Kidney epithelial cell (primary cell): ENCODE measurements at regions not wholly inside any gene's neighbourhood (a gene's known extent, or its start where the extent isn't known, plus 50 kb on each side); places are given as distances from the start of the nearest gene placed in this dataset.

Experiments
- DNase-seq: peaks from one replicate; pipeline ENCODE4 v3.0.0-alpha.2; 2010; ENCODE audit warnings: low read depth
- H3K27me3 ChIP-seq: 2 replicates; pipeline ENCODE4 v1.6.0; 2011; ENCODE audit warnings: low read length; ENCODE audit not compliant: control insufficient read depth, insufficient read depth
- H3K36me3 ChIP-seq: 2 replicates; pipeline ENCODE4 v1.5.1; 2011; ENCODE audit warnings: low read length; ENCODE audit not compliant: control insufficient read depth, insufficient read depth
- H3K4me3 ChIP-seq: 2 replicates; pipeline ENCODE4 v1.5.1; 2011; ENCODE audit warnings: low read depth, mild to moderate bottlenecking, control low read depth, low read length
- CTCF ChIP-seq: IDR thresholded peaks from 2 replicates; pipeline ENCODE4 v1.5.1; 2011; ENCODE audit warnings: mild to moderate bottlenecking, moderate library complexity, low read length, control low read depth, inconsistent platforms; ENCODE audit not compliant: insufficient read depth, poor library complexity, severe bottlenecking

DNA sequence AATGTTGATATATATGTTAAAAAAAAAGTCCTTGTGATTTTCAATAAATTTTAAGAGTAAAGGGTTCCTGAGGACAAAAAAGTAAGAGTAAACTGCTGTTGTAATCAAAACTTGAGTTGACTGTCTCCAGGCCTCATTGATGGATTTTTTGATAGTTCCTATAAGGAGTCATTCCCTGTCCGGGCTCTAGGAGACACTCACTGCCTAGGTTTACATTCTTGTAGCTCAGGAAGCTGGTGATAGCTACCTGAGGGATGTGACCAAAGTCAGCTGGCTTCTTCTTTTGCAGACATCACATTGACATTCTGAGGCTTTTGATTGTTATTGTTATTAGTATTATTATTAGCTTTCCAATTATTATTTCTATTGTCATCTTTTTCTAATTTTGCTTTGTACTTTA lies 116.5 kb upstream of the FBXL7 start:
- H3K36me3 ChIP-seq = no peaks in the 10 kb centered on the region
- H3K4me3 ChIP-seq = no peak overlapping the region
- H3K27me3 ChIP-seq = no peaks in the 10 kb centered on the region
- DNase-seq = no peak
- peak; percentile 40 for TF ChIP-seq CTCF

GRCh38 chr5:15383021-15383420 lies 117.0 kb upstream of the FBXL7 start:
- Histone ChIP-seq H3K36me3 (no peaks in the 10 kb centered on the region), H3K27me3 (no peaks in the 10 kb centered on the region), H3K4me3 (no peak overlapping the region)
- DNase-seq = no peak
- TF ChIP-seq CTCF = no peak

GRCh38 chr5:15377573-15378340 lies 122.2 kb upstream of the FBXL7 start:
- Histone ChIP-seq H3K36me3 (no peaks in the 10 kb centered on the region), H3K4me3 (no peak overlapping the region), H3K27me3 (no peaks in the 10 kb centered on the region)
- no peak for TF ChIP-seq CTCF
- DNase-seq = no peak

GRCh38 chr5:15376803-15377202 lies 123.2 kb upstream of the FBXL7 start:
- Histone ChIP-seq H3K36me3 (no peaks in the 10 kb centered on the region), H3K4me3 (no peak overlapping the region), H3K27me3 (no peaks in the 10 kb centered on the region)
- no peak for DNase-seq
- no peak for TF ChIP-seq CTCF

- DNase-seq = no peak
- no peak overlapping the region for H3K4me3 ChIP-seq
- TF ChIP-seq CTCF = no peak
- H3K36me3 ChIP-seq = no peaks in the 10 kb centered on the region
- no peaks in the 10 kb centered on the region for H3K27me3 ChIP-seq
Observed at GRCh38 chr5:15376088-15376487, 123.9 kb upstream of the FBXL7 start.

DNA sequence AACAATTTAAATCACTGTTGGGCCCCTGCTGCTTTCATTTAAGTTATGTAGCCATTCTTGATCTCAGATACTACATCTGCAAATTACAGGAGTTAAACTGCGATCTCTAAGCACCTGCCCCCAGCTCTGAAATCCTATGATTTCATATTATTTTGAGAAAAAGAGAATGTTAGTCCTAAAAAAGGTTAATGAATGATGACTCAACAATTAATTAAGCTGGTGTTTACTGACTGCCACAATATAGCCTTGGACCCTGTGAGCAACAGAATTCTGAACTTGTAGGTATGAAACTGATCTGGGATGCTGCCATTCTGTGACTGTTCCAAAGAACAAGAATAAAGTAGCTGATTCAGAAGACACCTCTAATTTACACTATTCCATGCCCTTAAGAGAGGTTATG lies 124.4 kb upstream of the FBXL7 start:
- no peaks in the 10 kb centered on the region for H3K27me3 ChIP-seq
- H3K36me3 ChIP-seq = no peaks in the 10 kb centered on the region
- DNase-seq = no peak
- no peak overlapping the region for H3K4me3 ChIP-seq
- TF ChIP-seq CTCF = no peak
